ENCODE measurements at regions not wholly inside any gene's neighbourhood (a gene's known extent, or its start where the extent isn't known, plus 50 kb on each side); places are given as distances from the start of the nearest gene placed in this dataset.
A peak's percentile ranks its signal among the peaks of the same experiment; 100 is the strongest.

DNA sequence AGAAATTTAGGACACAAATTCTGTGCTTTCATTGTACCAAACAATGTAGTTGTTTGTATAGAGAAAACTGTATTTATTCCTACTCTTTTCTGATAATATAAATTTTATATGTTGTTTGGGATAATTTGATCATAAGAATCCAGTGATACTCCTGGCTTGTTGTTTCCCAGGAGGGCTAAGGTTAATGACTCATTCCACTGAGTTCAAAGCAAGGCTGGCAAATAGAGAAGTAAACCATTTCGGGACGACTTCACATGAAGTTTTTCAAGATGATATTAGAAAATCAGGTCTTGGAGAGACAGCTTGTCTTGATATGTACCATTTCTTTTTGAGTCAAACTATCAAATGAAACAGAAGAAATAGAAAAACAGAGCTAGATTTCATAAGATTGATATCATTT, 326.1 kb upstream of the CNR1 start (continued):
- TF ChIP-seq, protein P1, sequence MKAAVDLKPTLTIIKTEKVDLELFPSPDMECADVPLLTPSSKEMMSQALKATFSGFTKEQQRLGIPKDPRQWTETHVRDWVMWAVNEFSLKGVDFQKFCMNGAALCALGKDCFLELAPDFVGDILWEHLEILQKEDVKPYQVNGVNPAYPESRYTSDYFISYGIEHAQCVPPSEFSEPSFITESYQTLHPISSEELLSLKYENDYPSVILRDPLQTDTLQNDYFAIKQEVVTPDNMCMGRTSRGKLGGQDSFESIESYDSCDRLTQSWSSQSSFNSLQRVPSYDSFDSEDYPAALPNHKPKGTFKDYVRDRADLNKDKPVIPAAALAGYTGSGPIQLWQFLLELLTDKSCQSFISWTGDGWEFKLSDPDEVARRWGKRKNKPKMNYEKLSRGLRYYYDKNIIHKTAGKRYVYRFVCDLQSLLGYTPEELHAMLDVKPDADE (IDR thresholded peaks at IDR 0.05) = no peak

DNA sequence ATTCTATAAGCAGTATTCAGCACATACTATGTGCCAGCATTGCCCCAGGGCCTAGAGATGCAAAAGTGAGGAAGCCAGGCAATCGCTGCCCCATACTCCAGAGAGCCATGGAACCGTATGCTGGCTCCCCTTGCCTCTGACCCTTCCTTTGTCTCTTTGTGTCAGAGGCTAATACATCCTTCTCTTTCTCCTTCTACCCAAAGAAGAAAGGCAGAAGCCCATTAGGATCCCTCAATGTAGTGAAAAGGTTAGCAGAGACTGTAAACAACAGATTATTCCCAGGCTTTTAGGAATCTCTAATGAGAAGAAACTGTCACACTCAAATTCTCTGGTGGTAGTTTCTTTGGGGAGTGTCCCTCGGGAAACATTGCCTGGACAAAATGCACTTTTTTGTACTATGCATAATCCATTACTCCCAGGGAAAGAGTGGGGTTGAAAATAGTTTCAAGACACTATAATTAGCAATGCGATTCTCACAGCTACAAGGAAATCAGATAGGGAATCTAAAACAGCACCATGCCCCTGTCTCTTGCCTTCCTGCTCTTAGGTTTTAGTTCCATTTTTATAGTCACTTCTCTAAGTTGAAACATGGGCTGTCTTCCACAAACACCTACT, 325.2 kb upstream of the CNR1 start:
- 0 out of 2 replicates have a peak overlapping the region, but pooled peaks have one; percentile 22 for H3K27ac Mint-ChIP-seq
- no peak overlapping the region for H3K27ac ChIP-seq (ENCODE audit: low read depth)
- TF ChIP-seq, protein P2, sequence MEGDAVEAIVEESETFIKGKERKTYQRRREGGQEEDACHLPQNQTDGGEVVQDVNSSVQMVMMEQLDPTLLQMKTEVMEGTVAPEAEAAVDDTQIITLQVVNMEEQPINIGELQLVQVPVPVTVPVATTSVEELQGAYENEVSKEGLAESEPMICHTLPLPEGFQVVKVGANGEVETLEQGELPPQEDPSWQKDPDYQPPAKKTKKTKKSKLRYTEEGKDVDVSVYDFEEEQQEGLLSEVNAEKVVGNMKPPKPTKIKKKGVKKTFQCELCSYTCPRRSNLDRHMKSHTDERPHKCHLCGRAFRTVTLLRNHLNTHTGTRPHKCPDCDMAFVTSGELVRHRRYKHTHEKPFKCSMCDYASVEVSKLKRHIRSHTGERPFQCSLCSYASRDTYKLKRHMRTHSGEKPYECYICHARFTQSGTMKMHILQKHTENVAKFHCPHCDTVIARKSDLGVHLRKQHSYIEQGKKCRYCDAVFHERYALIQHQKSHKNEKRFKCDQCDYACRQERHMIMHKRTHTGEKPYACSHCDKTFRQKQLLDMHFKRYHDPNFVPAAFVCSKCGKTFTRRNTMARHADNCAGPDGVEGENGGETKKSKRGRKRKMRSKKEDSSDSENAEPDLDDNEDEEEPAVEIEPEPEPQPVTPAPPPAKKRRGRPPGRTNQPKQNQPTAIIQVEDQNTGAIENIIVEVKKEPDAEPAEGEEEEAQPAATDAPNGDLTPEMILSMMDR (conservative IDR thresholded peaks at IDR 0.05; ENCODE audit: low read depth in 2 of 2) = no peak
- TF ChIP-seq NANOG (IDR thresholded peaks at IDR 0.05; ENCODE audit: borderline replicate concordance) = no peak
- TF ChIP-seq, protein P3, sequence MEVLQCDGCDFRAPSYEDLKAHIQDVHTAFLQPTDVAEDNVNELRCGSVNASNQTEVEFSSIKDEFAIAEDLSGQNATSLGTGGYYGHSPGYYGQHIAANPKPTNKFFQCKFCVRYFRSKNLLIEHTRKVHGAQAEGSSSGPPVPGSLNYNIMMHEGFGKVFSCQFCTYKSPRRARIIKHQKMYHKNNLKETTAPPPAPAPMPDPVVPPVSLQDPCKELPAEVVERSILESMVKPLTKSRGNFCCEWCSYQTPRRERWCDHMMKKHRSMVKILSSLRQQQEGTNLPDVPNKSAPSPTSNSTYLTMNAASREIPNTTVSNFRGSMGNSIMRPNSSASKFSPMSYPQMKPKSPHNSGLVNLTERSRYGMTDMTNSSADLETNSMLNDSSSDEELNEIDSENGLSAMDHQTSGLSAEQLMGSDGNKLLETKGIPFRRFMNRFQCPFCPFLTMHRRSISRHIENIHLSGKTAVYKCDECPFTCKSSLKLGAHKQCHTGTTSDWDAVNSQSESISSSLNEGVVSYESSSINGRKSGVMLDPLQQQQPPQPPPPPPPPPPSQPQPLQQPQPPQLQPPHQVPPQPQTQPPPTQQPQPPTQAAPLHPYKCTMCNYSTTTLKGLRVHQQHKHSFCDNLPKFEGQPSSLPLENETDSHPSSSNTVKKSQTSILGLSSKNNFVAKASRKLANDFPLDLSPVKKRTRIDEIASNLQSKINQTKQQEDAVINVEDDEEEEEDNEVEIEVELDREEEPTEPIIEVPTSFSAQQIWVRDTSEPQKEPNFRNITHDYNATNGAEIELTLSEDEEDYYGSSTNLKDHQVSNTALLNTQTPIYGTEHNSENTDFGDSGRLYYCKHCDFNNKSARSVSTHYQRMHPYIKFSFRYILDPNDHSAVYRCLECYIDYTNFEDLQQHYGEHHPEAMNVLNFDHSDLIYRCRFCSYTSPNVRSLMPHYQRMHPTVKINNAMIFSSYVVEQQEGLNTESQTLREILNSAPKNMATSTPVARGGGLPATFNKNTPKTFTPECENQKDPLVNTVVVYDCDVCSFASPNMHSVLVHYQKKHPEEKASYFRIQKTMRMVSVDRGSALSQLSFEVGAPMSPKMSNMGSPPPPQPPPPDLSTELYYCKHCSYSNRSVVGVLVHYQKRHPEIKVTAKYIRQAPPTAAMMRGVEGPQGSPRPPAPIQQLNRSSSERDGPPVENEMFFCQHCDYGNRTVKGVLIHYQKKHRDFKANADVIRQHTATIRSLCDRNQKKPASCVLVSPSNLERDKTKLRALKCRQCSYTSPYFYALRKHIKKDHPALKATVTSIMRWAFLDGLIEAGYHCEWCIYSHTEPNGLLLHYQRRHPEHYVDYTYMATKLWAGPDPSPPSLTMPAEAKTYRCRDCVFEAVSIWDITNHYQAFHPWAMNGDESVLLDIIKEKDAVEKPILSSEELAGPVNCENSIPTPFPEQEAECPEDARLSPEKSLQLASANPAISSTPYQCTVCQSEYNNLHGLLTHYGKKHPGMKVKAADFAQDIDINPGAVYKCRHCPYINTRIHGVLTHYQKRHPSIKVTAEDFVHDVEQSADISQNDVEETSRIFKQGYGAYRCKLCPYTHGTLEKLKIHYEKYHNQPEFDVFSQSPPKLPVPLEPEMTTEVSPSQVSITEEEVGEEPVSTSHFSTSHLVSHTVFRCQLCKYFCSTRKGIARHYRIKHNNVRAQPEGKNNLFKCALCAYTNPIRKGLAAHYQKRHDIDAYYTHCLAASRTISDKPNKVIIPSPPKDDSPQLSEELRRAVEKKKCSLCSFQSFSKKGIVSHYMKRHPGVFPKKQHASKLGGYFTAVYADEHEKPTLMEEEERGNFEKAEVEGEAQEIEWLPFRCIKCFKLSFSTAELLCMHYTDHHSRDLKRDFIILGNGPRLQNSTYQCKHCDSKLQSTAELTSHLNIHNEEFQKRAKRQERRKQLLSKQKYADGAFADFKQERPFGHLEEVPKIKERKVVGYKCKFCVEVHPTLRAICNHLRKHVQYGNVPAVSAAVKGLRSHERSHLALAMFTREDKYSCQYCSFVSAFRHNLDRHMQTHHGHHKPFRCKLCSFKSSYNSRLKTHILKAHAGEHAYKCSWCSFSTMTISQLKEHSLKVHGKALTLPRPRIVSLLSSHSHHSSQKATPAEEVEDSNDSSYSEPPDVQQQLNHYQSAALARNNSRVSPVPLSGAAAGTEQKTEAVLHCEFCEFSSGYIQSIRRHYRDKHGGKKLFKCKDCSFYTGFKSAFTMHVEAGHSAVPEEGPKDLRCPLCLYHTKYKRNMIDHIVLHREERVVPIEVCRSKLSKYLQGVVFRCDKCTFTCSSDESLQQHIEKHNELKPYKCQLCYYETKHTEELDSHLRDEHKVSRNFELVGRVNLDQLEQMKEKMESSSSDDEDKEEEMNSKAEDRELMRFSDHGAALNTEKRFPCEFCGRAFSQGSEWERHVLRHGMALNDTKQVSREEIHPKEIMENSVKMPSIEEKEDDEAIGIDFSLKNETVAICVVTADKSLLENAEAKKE (CRISPR knock-in tag; IDR thresholded peaks at IDR 0.05) = no peak
- no peak for TF ChIP-seq EZH2phosphoT487 (IDR thresholded peaks at IDR 0.05; ENCODE audit: unreplicated experiment)
- TF ChIP-seq, protein P4, sequence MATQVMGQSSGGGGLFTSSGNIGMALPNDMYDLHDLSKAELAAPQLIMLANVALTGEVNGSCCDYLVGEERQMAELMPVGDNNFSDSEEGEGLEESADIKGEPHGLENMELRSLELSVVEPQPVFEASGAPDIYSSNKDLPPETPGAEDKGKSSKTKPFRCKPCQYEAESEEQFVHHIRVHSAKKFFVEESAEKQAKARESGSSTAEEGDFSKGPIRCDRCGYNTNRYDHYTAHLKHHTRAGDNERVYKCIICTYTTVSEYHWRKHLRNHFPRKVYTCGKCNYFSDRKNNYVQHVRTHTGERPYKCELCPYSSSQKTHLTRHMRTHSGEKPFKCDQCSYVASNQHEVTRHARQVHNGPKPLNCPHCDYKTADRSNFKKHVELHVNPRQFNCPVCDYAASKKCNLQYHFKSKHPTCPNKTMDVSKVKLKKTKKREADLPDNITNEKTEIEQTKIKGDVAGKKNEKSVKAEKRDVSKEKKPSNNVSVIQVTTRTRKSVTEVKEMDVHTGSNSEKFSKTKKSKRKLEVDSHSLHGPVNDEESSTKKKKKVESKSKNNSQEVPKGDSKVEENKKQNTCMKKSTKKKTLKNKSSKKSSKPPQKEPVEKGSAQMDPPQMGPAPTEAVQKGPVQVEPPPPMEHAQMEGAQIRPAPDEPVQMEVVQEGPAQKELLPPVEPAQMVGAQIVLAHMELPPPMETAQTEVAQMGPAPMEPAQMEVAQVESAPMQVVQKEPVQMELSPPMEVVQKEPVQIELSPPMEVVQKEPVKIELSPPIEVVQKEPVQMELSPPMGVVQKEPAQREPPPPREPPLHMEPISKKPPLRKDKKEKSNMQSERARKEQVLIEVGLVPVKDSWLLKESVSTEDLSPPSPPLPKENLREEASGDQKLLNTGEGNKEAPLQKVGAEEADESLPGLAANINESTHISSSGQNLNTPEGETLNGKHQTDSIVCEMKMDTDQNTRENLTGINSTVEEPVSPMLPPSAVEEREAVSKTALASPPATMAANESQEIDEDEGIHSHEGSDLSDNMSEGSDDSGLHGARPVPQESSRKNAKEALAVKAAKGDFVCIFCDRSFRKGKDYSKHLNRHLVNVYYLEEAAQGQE (IDR thresholded peaks at IDR 0.05; ENCODE audit: unreplicated experiment) = no peak
- TF ChIP-seq ZNF114 (CRISPR knock-in tag; IDR thresholded peaks at IDR 0.05) = no peak
- no peak for TF ChIP-seq STAT1 (IDR thresholded peaks at IDR 0.05; ENCODE audit: unreplicated experiment)
- no peak for TF ChIP-seq POLR2AphosphoS5 (IDR thresholded peaks at IDR 0.05; ENCODE audit: low read depth)
- TF ChIP-seq ZNF331 (CRISPR knock-in tag; IDR thresholded peaks at IDR 0.05; ENCODE audit: low read depth) = no peak
- TF ChIP-seq, protein P1 (IDR thresholded peaks at IDR 0.05) = no peak
- no peak for TF ChIP-seq EZH2 (IDR thresholded peaks at IDR 0.05; ENCODE audit: low read depth, unreplicated experiment)
- H3K9me2 ChIP-seq (ENCODE audit: insufficient read depth) = no peaks in the 10 kb centered on the region
- H3K27me3 Mint-ChIP-seq (ENCODE audit: insufficient read depth, low read depth, poor library complexity) = no peaks in the 10 kb centered on the region
- no peaks in the 10 kb centered on the region for H3K79me2 ChIP-seq (replicated peaks; ENCODE audit: insufficient read depth)
- H2AFZ ChIP-seq = peak overlapping the region; percentile 20; the same call in 1 of the 2 replicates
- H3K4me3 Mint-ChIP-seq = no peak overlapping the region
- no peak for DNase-seq (ENCODE audit: low spot score)
- H3K27me3 ChIP-seq (ENCODE audit: insufficient read depth) = no peaks in the 10 kb centered on the region
- H3F3A ChIP-seq (replicated peaks; ENCODE audit: low read depth) = no peaks in the 10 kb centered on the region
- no peak overlapping the region for H3K4me3 ChIP-seq
- no peaks in the 10 kb centered on the region for H3K4me1 ChIP-seq (ENCODE audit: insufficient read depth)
- H4K20me1 ChIP-seq (replicated peaks; ENCODE audit: insufficient read depth) = no peaks in the 10 kb centered on the region
- peaks cover 4% of the 10 kb centered on the region; the same call in 1 of the 3 replicates for H3K9me3 Mint-ChIP-seq
- H3K4me1 Mint-ChIP-seq = peaks cover 3% of the 10 kb centered on the region; the same call in 1 of the 3 replicates
- no peaks in the 10 kb centered on the region for H3K36me3 ChIP-seq (ENCODE audit: insufficient read depth)
- 0 out of 3 replicates have a peak, but pooled peaks cover 4% of the 10 kb centered on the region for H3K36me3 Mint-ChIP-seq (ENCODE audit: low read depth)
- peak; percentile 38 for ATAC-seq
- no peak overlapping the region for H3K4me2 ChIP-seq
